Bronchial epithelial cell (primary cell): ENCODE measurements at regions not wholly inside any gene's neighbourhood (a gene's known extent, or its start where the extent isn't known, plus 50 kb on each side); places are given as distances from the start of the nearest gene placed in this dataset.

Experiments
- DNase-seq: peaks from one replicate; pipeline ENCODE4 v3.0.0-alpha.2; 2010; ENCODE audit warnings: low read depth
- FAIRE-seq: peaks from 2 replicates; lab custom pipeline; 2011; peaks lifted over from hg19 to GRCh38; lab: Jason Lieb, UNC
- H3K27me3 ChIP-seq: 2 replicates; pipeline ENCODE4 v1.5.1; 2011; ENCODE audit warnings: low read length; ENCODE audit not compliant: control insufficient read depth, insufficient read depth
- H3K36me3 ChIP-seq: 2 replicates; pipeline ENCODE4 v1.5.1; 2011; ENCODE audit warnings: low read length; ENCODE audit not compliant: control insufficient read depth, insufficient read depth
- H3K4me3 ChIP-seq: 2 replicates; pipeline ENCODE4 v1.5.1; 2011; ENCODE audit warnings: mild to moderate bottlenecking, low read depth, low read length, control low read depth
- CTCF ChIP-seq: IDR thresholded peaks from 2 replicates; pipeline ENCODE4 v1.5.1; 2011; ENCODE audit warnings: mild to moderate bottlenecking, moderate library complexity, low read length, control low read depth, inconsistent platforms; ENCODE audit not compliant: insufficient read depth, severe bottlenecking

GRCh38 chr5:135126688-135127438 lies 92.8 kb upstream of the PITX1 start:
- Histone ChIP-seq H3K36me3 (no peaks in the 10 kb centered on the region), H3K27me3 (no peaks in the 10 kb centered on the region), H3K4me3 (no peak overlapping the region)
- DNase-seq (peak; percentile 32), FAIRE-seq (no peak)
- TF ChIP-seq CTCF: no peak

- Histone ChIP-seq H3K4me3 (no peak overlapping the region), H3K36me3 (no peaks in the 10 kb centered on the region), H3K27me3 (no peaks in the 10 kb centered on the region)
- FAIRE-seq (no peak), DNase-seq (no peak)
- TF ChIP-seq CTCF: no peak
These were observed 90.7 kb upstream of the PITX1 start for GRCh38 chr5:135124724-135125123.

- Histone ChIP-seq H3K36me3 (no peaks in the 10 kb centered on the region), H3K4me3 (no peak overlapping the region), H3K27me3 (no peaks in the 10 kb centered on the region)
- DNase-seq: no peak
- no peak for TF ChIP-seq CTCF
- FAIRE-seq: no peak
These were observed 90.1 kb upstream of the PITX1 start for GRCh38 chr5:135124128-135124527.

- Histone ChIP-seq H3K27me3 (no peaks in the 10 kb centered on the region), H3K4me3 (no peak overlapping the region), H3K36me3 (no peaks in the 10 kb centered on the region)
- TF ChIP-seq CTCF: no peak
- FAIRE-seq: no peak
- no peak for DNase-seq
These were observed 88.8 kb upstream of the PITX1 start for GRCh38 chr5:135122797-135123196.

GRCh38 chr5:135120951-135121350 lies 86.9 kb upstream of the PITX1 start:
- TF ChIP-seq CTCF: no peak
- no peak overlapping the region for H3K4me3 ChIP-seq
- H3K27me3 ChIP-seq: no peaks in the 10 kb centered on the region
- FAIRE-seq (no peak), DNase-seq (no peak)
- H3K36me3 ChIP-seq: no peaks in the 10 kb centered on the region

GRCh38 chr5:135119481-135119880 lies 85.5 kb upstream of the PITX1 start:
- no peak for TF ChIP-seq CTCF
- FAIRE-seq (no peak), DNase-seq (no peak)
- H3K4me3 ChIP-seq: no peak overlapping the region
- no peaks in the 10 kb centered on the region for H3K27me3 ChIP-seq
- no peaks in the 10 kb centered on the region for H3K36me3 ChIP-seq
